ENCODE measurements at regions not wholly inside any gene's neighbourhood (a gene's known extent, or its start where the extent isn't known, plus 50 kb on each side); places are given as distances from the start of the nearest gene placed in this dataset.
"Not testable (repeated sequence)": the region's sequence is repeated elsewhere in the genome, so short reads cannot be mapped to it uniquely, and the experiment has no call there.

DNA sequence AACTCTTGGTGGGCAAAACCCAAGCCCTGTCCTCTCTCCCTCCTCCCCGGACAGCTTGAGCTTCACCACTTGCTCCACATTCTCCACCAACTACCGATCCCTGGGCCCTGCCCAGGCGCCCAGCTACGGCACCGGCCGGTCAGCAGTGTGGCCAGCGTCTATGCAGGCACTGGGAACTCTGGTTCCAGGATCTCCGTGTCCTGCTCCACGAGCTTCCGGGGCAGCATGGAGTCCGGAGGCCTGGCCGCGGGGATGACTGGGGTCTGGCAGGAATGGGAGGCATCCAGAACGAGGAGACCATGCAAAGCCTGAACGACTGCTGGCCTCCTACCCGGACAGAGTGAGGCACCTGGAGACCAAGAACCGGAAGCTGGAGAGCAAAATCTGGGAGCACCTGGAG, 68.9 kb upstream of the RTL6 start:
- H3K4me1 ChIP-seq (ENCODE audit: control insufficient read depth, insufficient read depth, low read length, poor library complexity, severe bottlenecking), result no peaks in the 10 kb centered on the region
- H3K27ac ChIP-seq (ENCODE audit: low read depth, low read length, severe bottlenecking), result no peak overlapping the region
- WGBS, 2 experiments (ENCODE audit: insufficient coverage in 2 of 2), result 93 to 94% methylated on average over 16 of the region's 17 CpGs

DNA sequence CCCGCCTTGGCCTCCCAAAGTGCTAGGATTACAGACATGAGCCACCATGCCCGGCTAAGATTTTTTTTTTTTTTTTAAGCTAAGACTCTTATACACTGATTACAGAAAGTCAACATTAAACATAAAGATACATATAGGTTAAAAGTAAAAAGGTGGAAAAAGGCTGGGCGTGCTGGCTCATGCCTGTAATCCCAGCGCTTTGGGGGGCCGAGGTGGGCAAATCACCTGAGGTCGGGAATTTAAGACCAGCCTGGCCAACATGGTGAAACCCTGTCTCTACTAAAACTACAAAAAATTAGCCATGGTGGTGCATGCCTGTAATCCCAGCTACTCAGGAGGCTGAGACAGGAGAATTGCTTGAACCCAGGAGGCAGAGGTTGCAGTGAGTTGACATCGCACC, 64.6 kb upstream of the RTL6 start:
- 93 to 100% methylated on average over 1 to 5 of the region's 7 CpGs for WGBS, 2 experiments (ENCODE audit: insufficient coverage in 2 of 2)
- H3K4me3 ChIP-seq (ENCODE audit: extremely low read depth, insufficient read depth, low read length, poor library complexity, severe bottlenecking); H3K9me3 ChIP-seq (ENCODE audit: control insufficient read depth, low read length); H3K27ac ChIP-seq (ENCODE audit: low read depth, low read length, severe bottlenecking); H3K36me3 ChIP-seq (ENCODE audit: control insufficient read depth, insufficient read depth, low read length); H3K4me1 ChIP-seq (ENCODE audit: control insufficient read depth, insufficient read depth, low read length, poor library complexity, severe bottlenecking): not testable (repeated sequence)

More for the DNA sequence above, 68.9 kb upstream of the RTL6 start:
- H3K9me3 ChIP-seq (ENCODE audit: control insufficient read depth, low read length), result no peaks in the 10 kb centered on the region
- H3K36me3 ChIP-seq (ENCODE audit: control insufficient read depth, insufficient read depth, low read length), result no peaks in the 10 kb centered on the region
- no peak overlapping the region for H3K4me3 ChIP-seq (ENCODE audit: extremely low read depth, insufficient read depth, low read length, poor library complexity, severe bottlenecking)

DNA sequence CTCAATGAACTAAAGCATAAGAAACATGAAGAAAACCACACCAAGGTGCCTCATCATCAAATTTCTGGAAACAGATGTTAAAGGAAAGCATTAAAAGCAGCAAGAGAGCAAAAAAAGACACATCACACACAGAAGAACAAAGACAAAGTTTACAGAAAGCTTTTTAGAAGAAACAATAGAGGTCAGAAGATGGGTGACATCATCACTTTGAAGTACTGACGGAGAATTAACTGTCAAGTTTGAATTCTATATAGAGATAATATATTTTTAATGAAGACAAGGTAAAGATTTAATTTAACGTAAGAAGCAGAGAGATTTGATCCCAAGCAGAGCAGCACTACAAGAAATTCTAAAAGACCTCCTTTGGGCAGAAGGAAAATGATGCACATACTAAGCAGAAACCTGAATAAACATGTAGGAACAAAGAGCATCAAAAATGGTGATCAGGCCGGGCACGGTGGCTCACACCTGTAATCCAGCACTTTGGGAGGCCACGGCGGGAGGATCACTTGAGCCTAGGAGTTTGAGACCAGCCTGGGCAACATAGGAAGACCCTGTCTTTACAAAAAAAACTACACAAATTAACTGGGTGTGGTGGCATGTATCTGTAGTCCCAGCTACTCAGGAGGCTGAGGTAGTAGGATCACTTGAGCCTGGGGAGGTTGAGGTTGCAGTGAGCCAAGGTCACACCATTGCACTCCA, 63.3 kb upstream of the RTL6 start:
- 92% methylated on average over 2 to 4 of the region's 6 CpGs for WGBS, 2 experiments (ENCODE audit: insufficient coverage in 2 of 2)
- Histone ChIP-seq H3K4me1 (ENCODE audit: control insufficient read depth, insufficient read depth, low read length, poor library complexity, severe bottlenecking) (no peaks in the 10 kb centered on the region), H3K36me3 (ENCODE audit: control insufficient read depth, insufficient read depth, low read length) (no peaks in the 10 kb centered on the region), H3K9me3 (ENCODE audit: control insufficient read depth, low read length) (no peaks in the 10 kb centered on the region), H3K4me3 (ENCODE audit: extremely low read depth, insufficient read depth, low read length, poor library complexity, severe bottlenecking) (no peak overlapping the region), H3K27ac (ENCODE audit: low read depth, low read length, severe bottlenecking) (no peak overlapping the region)

DNA sequence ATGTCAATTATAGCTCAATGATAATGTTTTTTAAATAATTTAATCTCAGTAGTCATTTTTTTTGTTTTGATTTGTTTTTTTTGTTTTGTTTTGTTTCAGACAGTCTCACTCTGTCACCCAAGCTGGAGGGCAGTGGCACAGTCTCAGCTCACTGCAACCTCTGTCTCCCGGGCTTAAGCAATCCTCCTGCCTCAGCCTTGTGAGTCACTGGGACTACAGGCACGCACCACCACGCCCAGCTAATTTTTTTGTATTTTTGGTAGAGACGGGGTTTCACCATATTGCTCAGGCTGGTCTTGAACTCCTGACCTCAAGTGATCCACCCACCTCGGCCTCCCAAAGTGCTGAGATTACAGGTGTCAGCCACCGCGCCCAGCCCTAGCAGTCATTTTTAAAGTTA, 60.6 kb upstream of the RTL6 start:
- H3K4me1 ChIP-seq (ENCODE audit: control insufficient read depth, insufficient read depth, low read length, poor library complexity, severe bottlenecking); H3K36me3 ChIP-seq (ENCODE audit: control insufficient read depth, insufficient read depth, low read length); H3K4me3 ChIP-seq (ENCODE audit: extremely low read depth, insufficient read depth, low read length, poor library complexity, severe bottlenecking); H3K9me3 ChIP-seq (ENCODE audit: control insufficient read depth, low read length); H3K27ac ChIP-seq (ENCODE audit: low read depth, low read length, severe bottlenecking): not testable (repeated sequence)
- 90 to 91% methylated on average over 1 to 5 of the region's 7 CpGs for WGBS, 2 experiments (ENCODE audit: insufficient coverage in 2 of 2)

DNA sequence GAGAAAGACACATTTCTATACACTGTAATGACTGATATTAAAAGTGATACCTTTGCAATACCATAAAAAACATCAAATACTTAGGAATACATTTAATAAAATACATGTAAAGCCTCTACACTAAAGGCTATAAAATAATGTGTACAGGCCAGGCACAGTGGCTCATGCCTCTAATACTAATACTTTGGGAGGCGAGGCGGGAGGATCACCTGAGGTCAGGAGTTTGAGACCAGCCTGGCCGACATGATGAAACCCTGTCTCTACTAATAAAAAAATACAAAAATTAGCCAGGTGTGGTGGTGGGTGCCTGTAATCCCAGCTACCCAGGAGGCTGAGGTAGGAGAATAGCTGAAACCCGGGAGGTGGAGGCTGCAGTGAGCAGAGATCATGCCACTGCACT, 59.8 kb upstream of the RTL6 start:
- H3K36me3 ChIP-seq (ENCODE audit: control insufficient read depth, insufficient read depth, low read length); H3K27ac ChIP-seq (ENCODE audit: low read depth, low read length, severe bottlenecking); H3K4me3 ChIP-seq (ENCODE audit: extremely low read depth, insufficient read depth, low read length, poor library complexity, severe bottlenecking); H3K4me1 ChIP-seq (ENCODE audit: control insufficient read depth, insufficient read depth, low read length, poor library complexity, severe bottlenecking); H3K9me3 ChIP-seq (ENCODE audit: control insufficient read depth, low read length): not testable (repeated sequence)
- 67% methylated on average over 2 of the region's 4 CpGs; no CpG with 5 or more reads in 1 of the 2 experiments for WGBS, 2 experiments (ENCODE audit: insufficient coverage in 2 of 2)

DNA sequence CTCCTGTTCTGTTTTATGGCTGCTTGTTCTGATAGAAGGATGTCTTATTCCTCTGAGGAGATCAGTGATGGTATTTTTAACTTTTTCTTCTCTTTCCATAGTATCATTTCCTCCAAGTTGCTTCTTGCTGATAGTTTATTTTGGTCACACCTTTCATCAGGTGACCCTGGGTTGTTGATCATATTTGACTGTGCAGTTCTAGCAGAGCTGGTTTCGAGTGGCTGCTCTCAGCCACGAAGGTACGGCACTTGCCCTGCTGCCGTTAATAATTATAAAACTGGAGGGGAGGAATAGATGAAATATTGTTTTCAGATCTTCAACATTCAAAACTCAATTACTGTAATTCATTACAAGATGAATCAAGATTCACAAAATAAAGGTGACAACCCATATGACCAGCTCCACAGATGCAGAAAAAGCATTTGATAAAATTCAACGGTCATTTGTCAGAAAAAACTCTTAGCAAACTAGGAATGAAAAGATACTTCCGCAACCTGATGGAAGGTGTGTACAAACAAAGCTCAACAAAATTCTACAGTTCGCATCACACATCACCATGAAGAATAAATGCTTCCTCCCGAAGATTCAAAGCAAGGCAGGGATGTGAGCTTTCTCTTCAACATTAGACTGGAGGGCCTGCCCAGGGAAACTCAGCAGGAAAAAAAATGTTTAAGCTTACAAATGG, 59.2 kb upstream of the RTL6 start:
- Histone ChIP-seq H3K4me1 (ENCODE audit: control insufficient read depth, insufficient read depth, low read length, poor library complexity, severe bottlenecking) (no peaks in the 10 kb centered on the region), H3K4me3 (ENCODE audit: extremely low read depth, insufficient read depth, low read length, poor library complexity, severe bottlenecking) (no peak overlapping the region), H3K36me3 (ENCODE audit: control insufficient read depth, insufficient read depth, low read length) (no peaks in the 10 kb centered on the region), H3K27ac (ENCODE audit: low read depth, low read length, severe bottlenecking) (no peak overlapping the region), H3K9me3 (ENCODE audit: control insufficient read depth, low read length) (no peaks in the 10 kb centered on the region)
- WGBS, 2 experiments (ENCODE audit: insufficient coverage in 2 of 2), result 85 to 86% methylated on average over 3 to 4 of the region's 8 CpGs

DNA sequence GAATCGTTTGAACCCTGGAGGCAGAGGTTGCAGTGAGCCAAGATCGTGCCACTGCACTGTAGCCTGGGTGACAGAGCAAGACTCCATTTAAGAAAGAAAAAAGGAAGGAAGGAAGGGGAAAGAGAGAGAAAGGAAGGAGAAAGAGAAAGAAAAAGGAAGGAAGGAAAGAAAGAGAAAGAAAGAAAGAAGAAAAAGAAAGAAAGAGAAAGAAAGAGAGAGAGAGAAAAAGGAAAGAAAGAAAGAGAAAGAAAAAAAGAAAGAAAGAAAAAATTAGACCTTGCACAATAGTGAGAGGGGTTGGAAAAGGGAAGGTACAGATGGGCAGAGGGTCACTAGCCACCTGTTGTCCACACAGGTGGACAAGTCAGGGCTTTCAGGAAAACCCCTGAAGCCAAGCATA, 57.6 kb upstream of the RTL6 start:
- H3K4me3 ChIP-seq (ENCODE audit: extremely low read depth, insufficient read depth, low read length, poor library complexity, severe bottlenecking), result no peak overlapping the region
- WGBS, 2 experiments (ENCODE audit: insufficient coverage in 2 of 2), result 88 to 95% methylated on average over 2 of the region's 2 CpGs
- H3K27ac ChIP-seq (ENCODE audit: low read depth, low read length, severe bottlenecking), result no peak overlapping the region
- H3K36me3 ChIP-seq (ENCODE audit: control insufficient read depth, insufficient read depth, low read length), result no peaks in the 10 kb centered on the region
- H3K9me3 ChIP-seq (ENCODE audit: control insufficient read depth, low read length), result no peaks in the 10 kb centered on the region
- no peaks in the 10 kb centered on the region for H3K4me1 ChIP-seq (ENCODE audit: control insufficient read depth, insufficient read depth, low read length, poor library complexity, severe bottlenecking)

DNA sequence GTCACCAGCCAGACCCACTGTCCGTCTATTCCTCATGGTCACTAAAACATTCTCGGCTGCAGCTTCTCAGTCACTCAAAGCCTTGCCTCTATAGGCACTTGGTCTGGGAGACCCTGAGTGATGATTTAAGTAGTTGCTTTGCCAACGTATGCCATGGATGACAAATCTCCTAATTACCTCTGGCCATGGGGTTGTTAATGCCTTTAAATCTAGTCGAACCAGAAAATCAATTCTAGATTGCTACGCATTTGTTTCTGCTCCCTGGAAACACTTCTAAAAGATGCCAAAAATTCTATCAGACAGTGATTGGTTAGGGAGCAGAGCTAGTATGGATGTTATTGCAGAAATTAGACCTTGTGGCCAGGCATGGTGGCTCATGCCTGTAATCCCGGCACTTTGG, 57.0 kb upstream of the RTL6 start:
- H3K4me3 ChIP-seq (ENCODE audit: extremely low read depth, insufficient read depth, low read length, poor library complexity, severe bottlenecking), result no peak overlapping the region
- no peak overlapping the region for H3K27ac ChIP-seq (ENCODE audit: low read depth, low read length, severe bottlenecking)
- WGBS, 2 experiments (ENCODE audit: insufficient coverage in 2 of 2), result 79 to 88% methylated on average over 3 to 6 of the region's 6 CpGs
- no peaks in the 10 kb centered on the region for H3K36me3 ChIP-seq (ENCODE audit: control insufficient read depth, insufficient read depth, low read length)
- H3K9me3 ChIP-seq (ENCODE audit: control insufficient read depth, low read length), result no peaks in the 10 kb centered on the region
- H3K4me1 ChIP-seq (ENCODE audit: control insufficient read depth, insufficient read depth, low read length, poor library complexity, severe bottlenecking), result no peaks in the 10 kb centered on the region

DNA sequence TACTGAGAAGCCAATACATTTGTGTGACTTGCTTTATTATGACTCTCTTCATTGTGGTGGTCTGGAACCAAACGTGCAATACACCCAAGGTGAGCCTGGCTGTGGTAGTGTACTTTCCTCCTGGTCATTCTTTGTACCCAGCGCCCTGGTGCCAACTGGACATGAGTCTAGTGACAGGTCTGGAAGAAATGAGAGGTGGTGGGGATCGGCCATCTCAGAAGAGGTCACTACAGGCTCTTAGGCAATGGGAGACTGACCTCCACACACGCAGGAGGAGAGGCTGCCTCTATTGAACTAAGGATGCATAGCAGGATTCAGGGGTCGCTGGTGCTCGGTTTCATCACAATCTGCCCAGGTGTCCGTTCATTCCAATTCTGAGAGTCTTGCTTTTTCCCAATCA, 56.4 kb upstream of the RTL6 start:
- Histone ChIP-seq H3K4me3 (ENCODE audit: extremely low read depth, insufficient read depth, low read length, poor library complexity, severe bottlenecking) (no peak overlapping the region), H3K9me3 (ENCODE audit: control insufficient read depth, low read length) (no peaks in the 10 kb centered on the region), H3K27ac (ENCODE audit: low read depth, low read length, severe bottlenecking) (no peak overlapping the region), H3K36me3 (ENCODE audit: control insufficient read depth, insufficient read depth, low read length) (no peaks in the 10 kb centered on the region), H3K4me1 (ENCODE audit: control insufficient read depth, insufficient read depth, low read length, poor library complexity, severe bottlenecking) (no peaks in the 10 kb centered on the region)
- 91 to 93% methylated on average over 3 to 6 of the region's 7 CpGs for WGBS, 2 experiments (ENCODE audit: insufficient coverage in 2 of 2)

DNA sequence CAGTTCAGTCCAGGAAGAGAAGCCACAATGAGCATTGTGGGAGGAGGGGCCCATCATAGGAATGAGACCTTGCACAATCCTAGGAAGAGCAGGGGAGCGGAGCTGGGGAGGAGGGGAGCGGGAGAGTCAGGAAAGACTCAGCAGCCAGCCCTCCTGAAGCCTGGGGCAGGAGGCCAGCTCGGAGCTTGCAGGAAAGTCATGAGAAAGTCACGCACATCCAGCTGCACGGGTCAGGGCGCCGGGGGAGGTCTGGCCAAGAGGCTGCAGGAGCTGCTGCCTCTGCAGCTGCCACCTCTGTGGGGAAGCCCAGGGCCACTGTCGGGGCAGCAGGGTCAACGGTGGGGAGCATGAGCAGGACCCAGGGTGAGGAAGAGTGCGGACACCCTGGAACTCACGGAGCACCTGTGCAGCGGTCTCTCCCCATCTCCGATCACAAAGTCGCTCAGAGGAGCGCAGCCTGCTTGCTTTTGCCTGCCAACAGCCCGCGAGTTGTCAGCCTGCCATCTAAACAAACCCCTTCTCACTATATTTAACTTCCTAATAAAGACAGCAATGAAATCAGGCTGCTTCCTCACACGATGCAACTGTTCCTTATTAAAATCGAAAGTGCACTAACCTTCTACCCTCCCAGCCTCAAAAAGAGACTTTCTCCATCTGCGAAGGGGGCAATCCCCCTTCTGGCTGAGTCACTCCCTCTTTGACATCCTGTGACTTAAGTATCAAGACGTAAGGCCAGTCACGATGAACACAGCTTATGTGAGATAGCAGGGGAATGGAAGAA, 52.9 kb upstream of the RTL6 start:
- Histone ChIP-seq H3K4me1 (ENCODE audit: control insufficient read depth, insufficient read depth, low read length, poor library complexity, severe bottlenecking) (no peaks in the 10 kb centered on the region), H3K9me3 (ENCODE audit: control insufficient read depth, low read length) (no peaks in the 10 kb centered on the region), H3K4me3 (ENCODE audit: extremely low read depth, insufficient read depth, low read length, poor library complexity, severe bottlenecking) (no peak overlapping the region), H3K36me3 (ENCODE audit: control insufficient read depth, insufficient read depth, low read length) (no peaks in the 10 kb centered on the region), H3K27ac (ENCODE audit: low read depth, low read length, severe bottlenecking) (no peak overlapping the region)
- WGBS, 2 experiments (ENCODE audit: insufficient coverage in 2 of 2), result 86 to 90% methylated on average over 18 to 21 of the region's 22 CpGs

DNA sequence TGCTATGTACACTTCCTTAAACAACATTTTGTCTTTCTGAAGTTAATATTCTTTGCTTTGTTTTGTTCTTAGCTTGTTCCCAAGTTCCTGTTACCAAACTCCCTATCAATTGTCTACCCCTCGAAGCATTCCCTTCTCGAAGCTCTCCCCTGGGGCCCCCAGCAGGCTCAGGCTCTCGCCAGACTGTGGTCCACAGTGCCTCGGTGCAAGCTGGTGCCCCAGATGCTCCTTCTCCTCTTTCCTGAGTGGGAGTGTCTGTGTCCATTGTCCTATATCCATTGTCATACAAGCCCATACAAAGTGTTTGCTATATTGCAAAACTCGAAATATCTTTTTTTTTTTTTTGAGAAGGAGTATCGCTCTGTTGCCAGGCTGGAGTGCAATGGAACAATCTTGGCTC, 51.7 kb upstream of the RTL6 start:
- 85 to 100% methylated on average over 4 to 5 of the region's 6 CpGs for WGBS, 2 experiments (ENCODE audit: insufficient coverage in 2 of 2)
- Histone ChIP-seq H3K36me3 (ENCODE audit: control insufficient read depth, insufficient read depth, low read length) (no peaks in the 10 kb centered on the region), H3K9me3 (ENCODE audit: control insufficient read depth, low read length) (no peaks in the 10 kb centered on the region), H3K27ac (ENCODE audit: low read depth, low read length, severe bottlenecking) (no peak overlapping the region), H3K4me1 (ENCODE audit: control insufficient read depth, insufficient read depth, low read length, poor library complexity, severe bottlenecking) (no peaks in the 10 kb centered on the region), H3K4me3 (ENCODE audit: extremely low read depth, insufficient read depth, low read length, poor library complexity, severe bottlenecking) (no peak overlapping the region)

Data from mesodermal cell (in vitro differentiated cells).